Ovary (tissue), 7 donors: ENCODE measurements at regions not wholly inside any gene's neighbourhood (a gene's known extent, or its start where the extent isn't known, plus 50 kb on each side); places are given as distances from the start of the nearest gene placed in this dataset.

Experiments used
- DNase-seq, 5 donors: peaks; one replicate each; pipeline ENCODE4 v3.0.0-alpha.2; 2019 to 2020
- H3K27ac ChIP-seq, 2 donors: fragments of 200-600 bp; one replicate each; pipeline versions ENCODE4 v1.5.1 to v1.8.0; 2019 to 2022
- H3K27me3 ChIP-seq: fragments of 200-600 bp; one replicate; pipeline ENCODE4 v1.8.0; 2022
- H3K36me3 ChIP-seq: fragments of 200-600 bp; sonication (generic); one replicate; pipeline ENCODE4 v1.5.1; 2019
- H3K4me1 ChIP-seq: one replicate; pipeline ENCODE4 v1.8.1; 2013; ENCODE audit warnings: mild to moderate bottlenecking, moderate library complexity; ENCODE audit not compliant: insufficient read depth
- H3K4me3 ChIP-seq: fragments of 200-600 bp; sonication (generic); one replicate; pipeline ENCODE4 v1.5.1; 2017
- H3K9me3 ChIP-seq, 2 donors: fragments of 200-600 bp in 1 of 2; sonication (generic) in 1 of 2; one replicate each; pipeline versions ENCODE4 v1.5.1 to v1.8.1; 2013 to 2019; ENCODE audit warnings: mild to moderate bottlenecking in 1 of 2, moderate library complexity in 1 of 2
- CTCF ChIP-seq, 3 donors: fragments of 450-650 bp in 2 of 3; fragments of 200-600 bp in 1 of 3; IDR thresholded peaks; one replicate each; pipeline versions ENCODE4 v1.5.1 to v1.8.0; 2016 to 2022; ENCODE audit warnings: antibody characterized with exemption in 3 of 3, mild to moderate bottlenecking in 1 of 3
- EP300 ChIP-seq: sonication (generic); formaldehyde crosslinking; IDR thresholded peaks from one replicate; pipeline ENCODE4 v1.6.1; 2017; ENCODE audit warnings: antibody characterized with exemption
- POLR2A ChIP-seq: fragments of 450-650 bp; IDR thresholded peaks from one replicate; pipeline ENCODE4 v1.6.1; 2017; ENCODE audit warnings: antibody characterized with exemption, mild to moderate bottlenecking, moderate library complexity
- WGBS, 3 donors: extraction: QIAGEN DNeasy Blood & Tissue Kit in 1 of 3; methylation state at CpG; one replicate each; pipeline versions ENCODE4 v1.1.5 to v1.1.7; 2013 to 2017; 5-methylcytosine and 5-hydroxymethylcytosine counted together
- intact Hi-C, 4 donors: fragments of 100-400 bp; cut with DNase I; formaldehyde crosslinking; loops; one replicate each; pipeline versions ENCODE4 v1.11.0 to v1.15.1; 2022 to 2023
- donor health status: DM: no; HTN: no; CAD: no; lungs with moderate emphysema.
- donor health status: DM: no; HTN: no; CAD: no.
- donor health status: Bipolar disorder and iron deficiency.
- donor health status: DM: no; HTN: no; CAD: no.
- donor health status: DM: yes; HTN: yes; CAD: no.

DNA sequence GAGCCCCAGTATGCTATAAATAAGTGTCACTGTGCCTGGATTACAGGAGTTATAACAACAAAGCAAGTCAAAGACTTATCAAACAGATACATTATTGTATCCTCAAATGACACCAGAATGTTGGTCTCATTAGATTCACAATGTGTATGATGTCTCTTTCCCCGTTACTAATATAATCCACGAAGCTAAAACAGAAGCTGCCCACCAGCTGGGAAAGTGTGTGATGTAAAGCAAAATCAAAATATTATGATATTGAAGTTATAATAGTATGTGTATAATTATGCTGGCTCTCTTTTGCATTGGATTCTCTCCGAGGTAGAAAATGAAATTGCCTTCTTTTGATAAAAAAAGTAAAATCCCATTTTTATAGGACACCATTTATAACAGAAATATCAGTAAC lies 127.3 kb upstream of the MAN2A1 start:
- Histone ChIP-seq H3K9me3 (no peaks in the 10 kb centered on the region), H3K27ac (no peak overlapping the region), H3K27me3 (no peaks in the 10 kb centered on the region), H3K36me3 (no peaks in the 10 kb centered on the region), H3K4me3 (no peak overlapping the region), H3K4me1 (no peaks in the 10 kb centered on the region)
- intact Hi-C loops, result no loop called here
- 15 to 42% (median 17%) methylated on average over 3 of the region's 3 CpGs for WGBS, 3 donors
- TF ChIP-seq CTCF (IDR thresholded peaks at IDR 0.05), result no peak
- no peak for TF ChIP-seq EP300
- no peak for DNase-seq

DNA sequence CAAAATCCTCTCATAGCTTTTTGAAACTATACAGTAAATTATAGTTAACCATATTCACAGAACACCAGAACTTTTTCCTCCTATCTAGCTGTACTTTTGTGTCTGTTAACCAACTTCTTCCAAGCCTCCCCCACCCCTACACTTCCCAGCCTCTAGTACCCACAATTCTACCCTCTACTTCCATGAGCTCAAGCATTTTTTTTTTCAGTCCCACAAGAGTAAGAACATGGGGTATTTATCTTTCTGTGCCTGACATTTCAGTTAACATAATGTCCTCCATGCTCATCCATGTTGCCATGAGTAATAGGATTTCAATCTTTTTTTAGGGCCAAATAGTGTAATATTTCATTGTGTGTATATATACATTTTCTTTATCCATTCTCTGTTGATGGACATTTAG lies 128.3 kb upstream of the MAN2A1 start:
- DNase-seq, result no peak
- Histone ChIP-seq H3K27ac (no peak overlapping the region), H3K4me3 (no peak overlapping the region), H3K36me3 (no peaks in the 10 kb centered on the region), H3K4me1 (no peaks in the 10 kb centered on the region), H3K9me3 (no peaks in the 10 kb centered on the region), H3K27me3 (no peaks in the 10 kb centered on the region)
- intact Hi-C loops, result no loop called here
- no peak for TF ChIP-seq POLR2A
- TF ChIP-seq EP300, result no peak
- no peak for TF ChIP-seq CTCF (IDR thresholded peaks at IDR 0.05)

GRCh38 chr5:109560554-109560953 lies 129.2 kb upstream of the MAN2A1 start:
- H3K9me3 ChIP-seq, result no peaks in the 10 kb centered on the region
- TF ChIP-seq EP300, result no peak
- no peak for TF ChIP-seq POLR2A
- TF ChIP-seq CTCF (IDR thresholded peaks at IDR 0.05), result no peak
- H3K27me3 ChIP-seq, result no peaks in the 10 kb centered on the region
- no peak overlapping the region for H3K27ac ChIP-seq
- WGBS, 3 donors, result 86 to 93% (median 93%) methylated on average over 7 of the region's 7 CpGs
- intact Hi-C loops, result no loop called here
- H3K4me1 ChIP-seq, result no peaks in the 10 kb centered on the region
- no peak overlapping the region for H3K4me3 ChIP-seq
- DNase-seq, result no peak
- H3K36me3 ChIP-seq, result no peaks in the 10 kb centered on the region

GRCh38 chr5:109558952-109559351 lies 130.8 kb upstream of the MAN2A1 start:
- intact Hi-C loops, result no loop called here
- Histone ChIP-seq H3K27me3 (no peaks in the 10 kb centered on the region), H3K27ac (no peak overlapping the region), H3K36me3 (no peaks in the 10 kb centered on the region), H3K4me3 (no peak overlapping the region), H3K4me1 (no peaks in the 10 kb centered on the region), H3K9me3 (peaks cover 0 to 1% of the 10 kb centered on the region in 2 donors)
- 60 to 72% (median 71%) methylated on average over 2 of the region's 2 CpGs for WGBS, 3 donors
- DNase-seq, result no peak
- TF ChIP-seq EP300, result no peak
- no peak for TF ChIP-seq POLR2A
- TF ChIP-seq CTCF (IDR thresholded peaks at IDR 0.05), result no peak

GRCh38 chr5:109558364-109558763 lies 131.4 kb upstream of the MAN2A1 start:
- no peak for DNase-seq
- Histone ChIP-seq H3K4me3 (no peak overlapping the region), H3K4me1 (no peaks in the 10 kb centered on the region), H3K27ac (no peak overlapping the region), H3K36me3 (no peaks in the 10 kb centered on the region), H3K27me3 (no peaks in the 10 kb centered on the region), H3K9me3 (peaks cover 0 to 3% of the 10 kb centered on the region in 2 donors)
- 55 to 69% (median 59%) methylated on average over 3 of the region's 3 CpGs for WGBS, 3 donors
- TF ChIP-seq CTCF (IDR thresholded peaks at IDR 0.05) (no peak), POLR2A (no peak), EP300 (no peak)
- intact Hi-C loops, result no loop called here
